Lower leg skin (tissue), 3 donors: ENCODE measurements at regions not wholly inside any gene's neighbourhood (a gene's known extent, or its start where the extent isn't known, plus 50 kb on each side); places are given as distances from the start of the nearest gene placed in this dataset.

Source experiments
- POLR2A ChIP-seq, 2 donors: fragments of 450-650 bp; IDR thresholded peaks; one replicate each; pipeline ENCODE4 v1.6.1; 2016 to 2017; ENCODE audit warnings: antibody characterized with exemption in 2 of 2, mild to moderate bottlenecking in 1 of 2, moderate library complexity in 1 of 2
- TF ChIP-seq, protein P1 (sequence below), 3 donors: fragments of 450-650 bp; IDR thresholded peaks; one replicate each; pipeline ENCODE4 v1.5.1; 2016; ENCODE audit warnings: antibody characterized with exemption in 3 of 3, mild to moderate bottlenecking in 3 of 3, moderate library complexity in 2 of 3

- TF ChIP-seq, protein P1, sequence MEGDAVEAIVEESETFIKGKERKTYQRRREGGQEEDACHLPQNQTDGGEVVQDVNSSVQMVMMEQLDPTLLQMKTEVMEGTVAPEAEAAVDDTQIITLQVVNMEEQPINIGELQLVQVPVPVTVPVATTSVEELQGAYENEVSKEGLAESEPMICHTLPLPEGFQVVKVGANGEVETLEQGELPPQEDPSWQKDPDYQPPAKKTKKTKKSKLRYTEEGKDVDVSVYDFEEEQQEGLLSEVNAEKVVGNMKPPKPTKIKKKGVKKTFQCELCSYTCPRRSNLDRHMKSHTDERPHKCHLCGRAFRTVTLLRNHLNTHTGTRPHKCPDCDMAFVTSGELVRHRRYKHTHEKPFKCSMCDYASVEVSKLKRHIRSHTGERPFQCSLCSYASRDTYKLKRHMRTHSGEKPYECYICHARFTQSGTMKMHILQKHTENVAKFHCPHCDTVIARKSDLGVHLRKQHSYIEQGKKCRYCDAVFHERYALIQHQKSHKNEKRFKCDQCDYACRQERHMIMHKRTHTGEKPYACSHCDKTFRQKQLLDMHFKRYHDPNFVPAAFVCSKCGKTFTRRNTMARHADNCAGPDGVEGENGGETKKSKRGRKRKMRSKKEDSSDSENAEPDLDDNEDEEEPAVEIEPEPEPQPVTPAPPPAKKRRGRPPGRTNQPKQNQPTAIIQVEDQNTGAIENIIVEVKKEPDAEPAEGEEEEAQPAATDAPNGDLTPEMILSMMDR (IDR thresholded peaks at IDR 0.05) = no peak
- no peak for TF ChIP-seq POLR2A (IDR thresholded peaks at IDR 0.05)
Measured at GRCh38 chr2:155060896-155061295, 362.4 kb downstream of the KCNJ3 start.
